OCI-LY7 (cell line): ENCODE measurements at regions not wholly inside any gene's neighbourhood (a gene's known extent, or its start where the extent isn't known, plus 50 kb on each side); places are given as distances from the start of the nearest gene placed in this dataset.

Experiments used
- CTCF ChIP-seq: fragments of 200-600 bp; sonication (generic); conservative IDR thresholded peaks from 2 replicates; pipeline ENCODE4 v1.5.1; 2014; ENCODE audit warnings: mild to moderate bottlenecking, antibody characterized with exemption, low read length, moderate library complexity, mixed read lengths
- EZH2phosphoT487 ChIP-seq: fragments of 200-600 bp; sonication (generic); IDR thresholded peaks from 2 replicates; pipeline ENCODE4 v1.6.1; 2018; ENCODE audit warnings: low read depth, borderline replicate concordance, mild to moderate bottlenecking, mixed run types, antibody characterized with exemption, low read length, moderate library complexity, mixed read lengths

DNA sequence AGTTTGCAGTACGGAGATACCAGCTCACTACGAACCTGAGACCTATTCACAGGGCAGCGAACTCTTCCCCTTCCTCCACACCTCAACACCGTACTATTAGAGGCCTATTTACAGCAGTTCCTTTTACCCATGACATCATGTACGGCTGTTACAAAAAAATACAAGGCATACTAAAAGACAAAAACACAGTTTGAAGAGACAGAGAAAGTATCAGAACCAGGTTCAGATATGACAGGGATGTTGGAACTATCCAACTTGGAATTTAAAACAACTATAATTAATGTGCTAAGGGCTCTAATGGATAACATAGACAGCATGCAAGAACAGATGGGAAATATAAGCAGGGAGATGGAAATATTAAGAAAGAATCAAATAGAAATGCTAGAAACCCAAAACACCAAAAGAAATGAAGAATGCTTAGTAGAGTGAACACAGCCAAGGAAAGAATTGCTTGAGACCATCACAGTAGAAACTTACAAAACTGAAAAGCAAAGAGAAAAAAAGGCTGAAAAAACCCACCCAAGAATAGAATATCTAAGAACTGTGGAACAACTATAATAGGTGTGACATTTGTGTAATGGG is 99.2 kb upstream of the ZNF521 start:
- no peak for TF ChIP-seq CTCF
- no peak for TF ChIP-seq EZH2phosphoT487
